DMS53 treated with DMSO at 0.1 percent for 48 hours (cell line): ENCODE measurements at regions not wholly inside any gene's neighbourhood (a gene's known extent, or its start where the extent isn't known, plus 50 kb on each side); places are given as distances from the start of the nearest gene placed in this dataset.
"Not testable (repeated sequence)": the region's sequence is repeated elsewhere in the genome, so short reads cannot be mapped to it uniquely, and the experiment has no call there.

Experiments
- DNase-seq: peaks from one replicate; lab custom pipeline; 2025; ENCODE audit not compliant: unreplicated experiment; lab: John Stamatoyannopoulos, UW

DNA sequence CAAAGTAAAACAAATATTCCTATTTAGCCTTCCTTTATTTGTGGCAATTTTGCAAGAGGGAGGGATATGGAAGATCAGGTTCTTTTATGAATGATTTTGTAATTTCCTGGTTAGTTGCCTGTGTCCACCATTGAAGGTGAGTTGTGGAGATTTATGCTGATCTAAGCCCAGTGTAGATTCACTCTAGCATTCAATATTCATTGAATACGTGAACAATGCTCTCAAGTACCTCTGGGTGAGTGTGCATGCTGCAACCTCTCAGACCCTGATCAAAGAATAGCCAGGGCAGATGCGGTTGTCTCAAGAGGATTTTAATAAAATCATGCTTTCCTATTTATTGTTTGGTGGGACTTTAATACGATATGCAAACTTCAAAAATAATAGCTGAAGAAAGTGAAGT is 628.4 kb downstream of the SPRY1 start:
- DNase-seq = no peak

DNA sequence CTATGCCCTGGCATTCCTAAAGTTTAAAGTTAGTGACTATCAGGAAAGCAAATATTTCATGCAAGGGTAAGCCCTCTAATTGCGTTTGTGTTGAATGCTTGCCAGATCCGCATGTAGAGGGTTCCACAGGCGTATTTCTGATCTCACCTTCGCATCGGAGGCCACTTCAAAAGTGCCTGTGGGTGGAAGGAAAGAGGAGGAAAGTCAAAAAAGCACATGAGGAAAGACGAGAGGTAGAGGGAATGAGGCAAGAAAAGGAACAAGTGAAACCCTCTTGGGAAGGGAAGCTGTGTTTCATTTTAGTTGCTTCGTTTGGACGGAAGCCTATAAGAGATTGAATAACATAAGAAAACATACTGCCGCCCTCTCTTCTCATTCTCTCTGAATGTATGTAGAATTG is 628.8 kb downstream of the SPRY1 start:
- DNase-seq = no peak

GRCh38 chr4:124028182-124028581 is 631.6 kb downstream of the SPRY1 start:
- DNase-seq = no peak

DNA sequence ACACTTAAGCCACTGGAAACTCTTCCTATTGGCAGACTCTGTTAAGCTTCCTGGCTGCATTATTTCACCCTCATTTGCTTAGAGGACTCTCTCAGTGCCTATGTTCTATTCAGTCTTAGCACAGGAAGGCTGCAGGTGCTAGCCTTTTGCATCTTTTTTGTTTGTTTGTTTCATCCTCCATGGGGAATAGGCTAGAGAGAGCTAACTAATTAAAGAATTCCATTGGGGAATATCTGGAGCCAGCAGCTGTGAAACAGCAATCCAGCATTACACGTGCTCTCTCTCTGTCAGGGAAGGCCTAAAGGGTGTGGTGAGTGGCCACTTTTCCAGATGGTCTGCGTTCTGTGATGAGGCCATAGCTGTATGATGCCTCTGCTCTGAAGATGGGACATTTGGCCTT is 633.6 kb downstream of the SPRY1 start:
- no peak for DNase-seq

DNA sequence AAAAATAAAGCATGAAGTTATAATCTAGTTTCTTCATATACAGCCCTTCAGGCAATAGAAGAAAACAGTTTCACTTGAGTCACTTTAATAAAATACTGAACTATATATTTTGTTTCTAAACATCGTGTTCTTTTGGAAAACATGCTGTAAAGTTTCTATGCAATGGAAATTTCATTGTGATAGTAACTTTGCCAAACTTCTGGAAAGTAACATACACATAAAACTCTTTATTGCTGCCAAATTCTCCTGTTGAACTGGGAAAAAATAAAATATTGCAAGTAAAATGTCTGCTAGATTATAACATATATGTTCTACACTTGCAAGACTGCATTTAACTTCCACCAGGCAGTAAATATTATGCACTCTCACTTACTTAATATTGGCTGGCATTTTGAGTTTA is 635.4 kb downstream of the SPRY1 start:
- DNase-seq = no peak

- no peak for DNase-seq
Measured at GRCh38 chr4:124035364-124036041, 638.9 kb downstream of the SPRY1 start.

DNA sequence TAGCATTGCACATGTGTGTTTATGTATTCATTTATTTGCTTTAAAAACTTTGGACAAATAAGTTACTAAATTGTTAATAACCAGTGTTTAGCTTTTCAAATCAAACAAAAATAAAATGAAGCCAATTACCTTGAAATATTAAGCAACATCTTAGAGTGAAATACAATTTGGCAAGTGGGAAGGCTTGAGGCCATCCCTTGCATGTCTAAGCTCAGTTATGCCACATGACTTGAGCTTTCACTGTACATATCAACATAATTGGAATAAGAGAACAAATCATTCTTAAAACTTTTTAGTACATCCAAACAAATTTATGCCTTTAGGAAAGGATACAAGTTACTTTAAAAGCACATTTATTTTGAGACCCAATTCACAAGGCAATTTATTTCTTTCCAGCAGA is 640.6 kb downstream of the SPRY1 start:
- DNase-seq = no peak

- no peak for DNase-seq
Measured at GRCh38 chr4:124044330-124044729, 647.7 kb downstream of the SPRY1 start.

DNA sequence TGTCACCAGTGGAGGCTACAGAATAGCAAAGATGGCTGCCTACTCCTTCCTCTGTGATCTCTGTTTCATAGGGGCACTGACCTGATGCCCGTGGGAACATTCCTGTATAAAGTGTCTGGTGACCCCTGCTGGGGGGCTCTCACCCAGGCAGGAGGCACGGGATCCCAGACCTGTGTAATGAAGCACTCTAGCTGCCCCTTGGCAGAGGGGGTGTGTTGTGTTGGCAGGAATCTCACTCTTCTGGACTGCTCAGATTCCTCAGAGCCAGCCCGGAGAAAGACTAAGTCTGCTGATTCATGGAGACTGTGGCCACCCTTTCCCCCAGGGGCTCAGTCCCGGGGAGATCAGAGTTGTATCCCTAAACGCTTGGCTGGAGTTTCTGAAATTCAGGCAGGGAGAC is 648.3 kb downstream of the SPRY1 start:
- no peak for DNase-seq

DNA sequence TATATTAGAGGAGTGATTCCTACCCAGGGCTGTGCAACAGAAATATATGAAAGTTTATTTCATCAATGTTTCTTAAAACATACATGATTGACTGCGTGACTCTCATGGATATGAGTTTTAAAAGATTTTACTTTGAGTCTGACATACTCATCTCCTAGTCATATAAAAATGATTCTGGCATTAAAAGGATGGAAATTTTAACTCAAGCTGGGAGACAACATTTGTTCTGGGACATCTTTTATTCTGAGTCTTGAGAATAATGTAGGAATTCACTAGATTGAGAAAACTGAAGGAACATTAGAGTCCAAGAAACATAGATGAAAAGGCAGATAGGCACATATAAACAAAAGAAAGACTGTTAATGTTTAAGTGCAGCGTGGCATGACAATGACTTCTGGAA is 649.6 kb downstream of the SPRY1 start:
- DNase-seq = no peak

DNA sequence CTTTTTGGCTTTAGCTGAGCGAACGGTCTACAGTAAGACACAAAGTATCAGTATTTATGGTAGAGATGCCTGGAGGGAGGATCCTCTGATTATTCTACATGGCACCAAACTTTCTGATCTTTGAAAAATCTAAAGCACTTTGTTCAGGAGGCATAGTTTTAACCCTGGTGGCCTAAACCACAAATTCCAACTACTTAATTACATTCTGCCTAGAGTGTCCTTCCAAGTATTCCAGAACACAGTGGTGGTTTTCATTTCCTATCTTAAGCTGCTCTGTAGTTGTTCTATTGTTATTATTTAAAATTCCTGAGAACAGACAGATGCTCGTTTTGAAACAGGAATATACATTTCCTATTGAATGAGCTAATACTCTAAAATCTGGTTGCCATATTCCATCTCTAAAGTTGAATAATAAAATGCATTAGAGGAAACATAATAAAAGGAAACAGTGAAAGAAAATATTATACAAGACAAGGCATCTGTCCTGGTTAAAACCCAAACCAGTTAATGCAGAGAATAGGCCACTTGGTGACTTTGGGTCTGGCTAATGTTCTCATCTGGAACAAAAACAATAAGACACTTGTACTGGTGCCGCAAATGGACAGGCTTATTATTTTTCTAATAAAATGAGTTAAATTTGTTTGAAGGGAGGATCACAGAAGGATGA is 657.4 kb downstream of the SPRY1 start:
- no peak for DNase-seq

DNA sequence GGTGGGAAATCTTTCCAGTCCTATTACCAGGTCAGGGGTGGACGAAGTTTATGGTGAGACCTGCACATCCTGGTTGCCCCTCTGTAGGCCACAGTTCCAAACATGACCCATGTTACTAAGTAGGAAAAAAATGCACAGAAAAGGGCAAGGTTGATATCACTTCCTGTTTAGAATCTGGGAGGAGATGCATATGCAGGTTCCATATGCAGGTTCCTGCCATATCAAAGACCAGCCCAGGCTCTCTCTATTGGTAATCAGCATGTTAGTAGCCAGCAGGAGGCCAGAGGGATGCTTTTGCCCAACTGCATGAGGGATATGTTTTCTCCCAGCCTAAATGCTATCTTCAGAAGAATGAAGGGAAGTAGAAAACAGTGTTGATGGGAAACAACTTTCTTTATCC is 657.2 kb downstream of the ANKRD50 start:
- no peak for DNase-seq

- no peak for DNase-seq
Measured at GRCh38 chr4:124055896-124056295, 656.6 kb downstream of the ANKRD50 start.

DNA sequence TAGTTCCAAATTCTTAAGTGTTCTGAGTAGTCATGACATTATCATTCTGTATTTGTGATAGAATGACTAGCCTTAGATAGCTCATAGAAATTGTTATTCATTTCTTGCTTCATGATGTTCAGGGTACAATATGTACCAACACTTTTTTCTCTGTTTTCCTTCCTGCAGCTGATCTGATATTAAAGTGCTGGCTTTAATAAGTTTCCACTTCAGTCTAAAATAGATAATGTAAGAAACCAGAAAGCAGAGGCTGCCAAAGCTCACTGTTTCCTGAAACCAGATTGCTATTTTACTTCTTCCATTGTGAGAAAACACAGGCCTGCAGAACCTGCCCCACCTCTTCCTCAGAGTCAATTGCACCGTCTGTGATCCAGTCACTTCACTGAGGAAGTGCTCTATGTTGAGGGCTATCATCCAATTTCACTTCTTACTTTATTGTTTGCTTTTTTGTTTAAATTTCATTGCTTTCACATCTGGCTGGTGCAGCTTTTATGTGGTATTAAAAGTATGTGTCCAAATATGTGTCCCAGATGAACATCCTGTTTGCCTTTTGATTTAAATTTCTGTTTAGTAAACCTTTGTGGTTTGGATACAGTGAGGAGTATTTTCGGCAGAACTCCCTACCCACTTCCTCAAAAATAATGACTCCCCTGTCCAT is 652.1 kb downstream of the ANKRD50 start:
- DNase-seq = no peak

- DNase-seq = no peak
Measured at GRCh38 chr4:124061413-124061812, 651.1 kb downstream of the ANKRD50 start.

- DNase-seq = no peak
Measured at GRCh38 chr4:124065422-124065821, 647.1 kb downstream of the ANKRD50 start.

DNA sequence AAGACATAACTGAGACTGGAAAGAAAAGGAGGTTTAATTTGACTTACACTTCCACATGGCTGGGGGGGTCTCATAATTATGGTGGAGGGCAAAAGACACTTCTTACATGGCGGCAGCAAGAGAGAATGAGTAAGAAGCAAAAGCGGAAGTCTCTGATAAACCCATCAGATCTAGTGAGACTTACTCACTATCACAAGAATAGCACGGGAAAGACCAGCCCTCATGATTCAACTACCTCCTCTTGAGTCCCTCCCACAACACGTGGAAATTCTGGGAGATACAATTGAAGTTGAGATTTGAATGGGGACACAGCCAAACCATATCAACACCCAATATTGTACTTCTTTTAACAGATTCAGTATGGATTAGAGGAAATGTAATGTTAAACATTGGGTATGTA is 646.6 kb downstream of the ANKRD50 start:
- no peak for DNase-seq

DNA sequence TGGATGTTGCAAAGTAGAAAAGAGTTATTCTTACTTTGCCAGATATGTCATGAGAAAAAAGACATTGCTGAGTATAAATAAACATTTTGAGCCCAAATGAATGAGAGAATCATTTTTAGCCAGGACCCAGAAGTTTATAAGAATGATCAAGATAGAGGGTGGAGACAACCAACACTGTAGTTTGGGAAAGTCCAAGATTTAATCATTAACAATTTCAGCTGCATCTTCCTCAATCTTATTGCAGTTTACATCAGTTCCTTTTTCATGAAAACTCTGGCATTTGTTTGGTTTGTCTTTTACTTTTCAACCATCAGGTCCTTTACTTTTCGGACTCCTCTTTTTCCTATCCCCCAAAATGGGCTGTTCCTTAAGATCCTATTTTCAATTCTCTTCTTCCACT is 645.9 kb downstream of the ANKRD50 start:
- DNase-seq = no peak

DNA sequence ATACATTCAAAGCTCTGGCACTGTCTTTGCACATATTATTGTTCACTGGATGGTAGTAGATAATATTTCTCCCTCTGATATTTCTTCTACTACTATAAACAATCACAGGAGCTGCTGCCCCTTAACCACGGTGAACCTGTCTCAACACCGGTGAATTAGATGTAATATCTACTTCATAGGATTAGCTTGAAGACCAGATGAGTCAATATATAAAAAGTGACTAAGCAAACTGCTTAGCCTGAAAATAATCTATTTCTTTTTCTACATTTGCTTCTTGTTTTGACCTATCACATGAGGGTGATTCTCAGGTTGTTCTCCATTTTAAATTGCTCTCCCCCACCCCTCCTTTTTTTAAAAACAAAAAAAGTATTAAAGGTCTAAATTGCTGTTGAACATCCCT is 645.5 kb downstream of the ANKRD50 start:
- no peak for DNase-seq

DNA sequence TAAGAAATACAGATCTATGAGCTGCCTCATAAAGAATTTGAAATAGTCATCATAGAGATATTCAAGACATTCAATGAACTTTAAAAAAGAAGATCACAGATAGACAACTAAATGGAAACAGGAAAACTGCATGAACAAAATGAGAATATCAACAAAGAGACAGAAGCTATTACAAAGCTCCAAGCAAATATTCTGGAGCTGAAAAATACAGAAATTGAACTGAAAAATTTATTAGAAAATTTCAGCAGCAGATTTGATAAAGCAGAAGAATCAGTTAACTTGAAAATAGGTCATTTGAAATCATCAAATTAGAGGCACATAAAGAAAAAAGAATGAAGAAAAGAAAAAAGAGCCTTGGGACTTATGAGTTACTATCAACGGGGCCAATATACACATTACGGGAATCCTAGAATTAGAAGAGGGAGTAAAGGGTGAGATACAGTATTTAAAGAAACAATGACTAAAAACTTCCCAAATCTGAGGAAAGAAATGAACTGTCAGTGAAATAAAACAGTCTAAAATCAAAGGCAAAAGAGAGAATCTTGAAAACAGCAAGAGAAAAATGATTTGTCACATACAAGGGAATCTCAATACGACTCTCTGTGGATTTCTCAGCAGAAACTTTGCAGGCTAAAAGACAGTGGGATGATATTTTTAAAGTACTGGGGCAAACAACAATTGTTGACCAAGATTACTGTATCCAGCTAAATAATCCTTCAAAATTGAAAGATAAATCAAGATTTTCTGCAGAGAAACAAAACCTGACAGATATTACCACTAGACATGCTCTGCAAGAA is 641.6 kb downstream of the ANKRD50 start:
- DNase-seq = no peak

DNA sequence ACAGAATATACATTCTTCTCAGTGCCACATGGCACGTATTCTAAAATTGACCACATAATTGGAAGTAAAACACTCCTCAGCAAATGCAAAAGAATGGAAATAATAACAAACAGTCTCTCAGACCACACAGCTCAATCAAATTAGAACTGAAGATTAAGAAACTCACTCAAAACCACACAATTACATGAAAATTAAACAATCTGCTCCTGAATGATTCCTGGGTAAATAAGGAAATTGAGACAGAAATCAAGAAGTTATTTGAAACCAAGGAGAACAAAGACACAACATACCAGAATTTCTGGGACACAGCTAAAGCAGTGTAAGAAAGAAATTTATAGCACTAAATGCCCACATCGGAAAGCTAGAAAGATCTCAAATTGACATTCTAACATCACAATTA is 637.3 kb downstream of the ANKRD50 start:
- not testable (repeated sequence) for DNase-seq
